Skeletal muscle tissue (tissue), 3 donors: ENCODE measurements at regions not wholly inside any gene's neighbourhood (a gene's known extent, or its start where the extent isn't known, plus 50 kb on each side); places are given as distances from the start of the nearest gene placed in this dataset.

Source experiments
- H3K27ac ChIP-seq: one replicate; pipeline ENCODE4 v1.7.0; 2013; ENCODE audit warnings: mild to moderate bottlenecking, low read depth, low read length, inconsistent platforms
- H3K27me3 ChIP-seq, 3 donors: one replicate each; pipeline ENCODE4 v1.7.0; 2013; ENCODE audit warnings: low read length in 3 of 3; ENCODE audit not compliant: control insufficient read depth in 3 of 3, insufficient read depth in 3 of 3
- H3K36me3 ChIP-seq, 3 donors: one replicate each; pipeline ENCODE4 v1.7.0; 2013; ENCODE audit warnings: low read length in 3 of 3; ENCODE audit not compliant: control insufficient read depth in 3 of 3, insufficient read depth in 3 of 3
- H3K4me1 ChIP-seq, 3 donors: one replicate each; pipeline ENCODE4 v1.7.0; 2013; ENCODE audit warnings: low read length in 3 of 3, mild to moderate bottlenecking in 3 of 3; ENCODE audit not compliant: control insufficient read depth in 3 of 3, insufficient read depth in 3 of 3
- H3K4me3 ChIP-seq, 3 donors: one replicate each; pipeline ENCODE4 v1.7.0; 2013; ENCODE audit warnings: low read length in 3 of 3
- H3K9ac ChIP-seq, 3 donors: one replicate each; pipeline ENCODE4 v1.7.0; 2013; ENCODE audit warnings: low read length in 3 of 3, mild to moderate bottlenecking in 3 of 3, moderate library complexity in 2 of 3, low read depth in 1 of 3
- H3K9me3 ChIP-seq, 3 donors: one replicate each; pipeline ENCODE4 v1.7.0; 2013; ENCODE audit warnings: low read length in 3 of 3; ENCODE audit not compliant: control insufficient read depth in 3 of 3
- donor health status: Osteomylitis.

DNA sequence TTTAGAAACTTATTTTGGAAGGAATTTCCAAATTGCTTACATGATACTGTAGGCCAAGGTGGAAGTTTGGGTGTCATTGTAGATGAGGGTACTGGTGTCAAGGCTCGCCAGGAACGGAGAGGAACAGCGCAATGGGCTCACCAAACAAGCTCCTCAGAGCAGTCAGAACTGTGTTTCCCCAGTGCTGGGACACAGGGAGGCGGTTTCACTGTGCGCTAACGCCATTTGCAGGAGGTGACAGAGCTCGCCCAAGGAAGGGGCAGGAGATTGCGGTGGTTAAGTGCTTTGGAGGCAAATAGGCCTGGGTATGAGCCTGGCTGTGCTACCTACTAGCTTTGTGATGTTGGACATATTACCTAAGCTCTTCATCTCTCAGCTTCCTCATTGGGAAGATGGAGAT lies 57.3 kb downstream of the HHEX start:
- Histone ChIP-seq H3K9me3 (no peaks in the 10 kb centered on the region), H3K27ac (no peak overlapping the region), H3K4me3 (no peak overlapping the region), H3K36me3 (no peaks in the 10 kb centered on the region), H3K27me3 (no peaks in the 10 kb centered on the region), H3K4me1 (no peaks in the 10 kb centered on the region), H3K9ac (no peak overlapping the region)

DNA sequence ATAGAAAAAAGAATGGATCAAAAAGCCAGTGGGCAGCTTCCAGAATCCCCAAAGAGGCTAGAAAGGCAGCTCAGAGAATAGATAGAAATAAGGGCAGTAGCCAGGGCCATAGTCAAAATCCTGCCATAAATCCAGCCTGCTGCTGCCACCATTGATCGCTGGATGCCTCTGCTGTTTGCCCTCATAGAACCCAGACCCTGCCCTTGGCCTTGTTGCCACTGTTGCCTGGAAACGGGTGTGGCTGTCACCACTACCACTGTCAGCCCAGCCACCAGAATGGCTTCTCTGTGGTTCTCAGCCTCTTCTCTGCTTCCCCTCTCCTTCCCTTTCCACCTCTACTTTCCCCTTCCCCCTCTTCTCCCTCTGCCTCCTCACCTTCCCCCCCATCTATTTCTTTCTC lies 57.8 kb downstream of the HHEX start:
- no peak overlapping the region for H3K9ac ChIP-seq
- H3K4me1 ChIP-seq, result no peaks in the 10 kb centered on the region
- H3K9me3 ChIP-seq, result no peaks in the 10 kb centered on the region
- H3K27me3 ChIP-seq, result no peaks in the 10 kb centered on the region
- H3K27ac ChIP-seq, result no peak overlapping the region
- H3K4me3 ChIP-seq, result no peak overlapping the region
- H3K36me3 ChIP-seq, result no peaks in the 10 kb centered on the region

DNA sequence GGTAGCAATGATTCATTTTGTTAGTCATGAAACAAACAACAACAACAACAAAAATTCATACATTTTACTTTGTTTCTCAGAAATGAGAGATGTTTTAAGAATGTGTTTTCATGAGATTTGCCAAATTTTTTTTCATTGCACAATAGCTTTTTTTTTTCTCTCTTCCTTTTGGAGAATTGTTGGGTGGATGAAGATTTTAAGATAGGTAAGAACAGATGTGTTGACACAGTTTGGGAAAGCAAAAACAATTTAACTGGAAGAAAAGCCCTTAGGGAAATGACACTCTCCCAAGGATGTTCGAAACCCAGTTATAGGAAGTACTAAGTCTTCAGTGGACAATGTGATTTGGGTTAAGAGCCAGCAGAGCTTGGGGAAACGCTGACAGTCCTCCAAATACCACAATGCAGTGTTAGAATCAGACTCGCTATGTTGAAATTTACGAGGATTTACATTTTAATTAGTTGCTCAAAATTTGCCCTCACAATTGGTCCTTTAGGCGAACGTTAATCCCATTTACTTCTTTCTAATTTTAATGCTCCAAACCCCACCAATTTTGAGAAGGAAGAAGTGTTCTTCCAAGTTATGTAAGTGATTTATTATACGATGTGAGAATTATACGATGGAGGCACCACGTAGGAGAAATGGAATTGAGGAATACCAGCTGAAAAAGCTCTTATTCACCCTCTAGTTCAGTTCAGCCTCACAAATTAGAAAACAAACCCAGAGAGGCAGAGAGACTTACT lies 61.2 kb downstream of the HHEX start:
- Histone ChIP-seq H3K27me3 (no peaks in the 10 kb centered on the region), H3K9ac (no peak overlapping the region), H3K36me3 (no peaks in the 10 kb centered on the region), H3K27ac (no peak overlapping the region), H3K4me3 (no peak overlapping the region), H3K4me1 (no peaks in the 10 kb centered on the region), H3K9me3 (no peaks in the 10 kb centered on the region)

DNA sequence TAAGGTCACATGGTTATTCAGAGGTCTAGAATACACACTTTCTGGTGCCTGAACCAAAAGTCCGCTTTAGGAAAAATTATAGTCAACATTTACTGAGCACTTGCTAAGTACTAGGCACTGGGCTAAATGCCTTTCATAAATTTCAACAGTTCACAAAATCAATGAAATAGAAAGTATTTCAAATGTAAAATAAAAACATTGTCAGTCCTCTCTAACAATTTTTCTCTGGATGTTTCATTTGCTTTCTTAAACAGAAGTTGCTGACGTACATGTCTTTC lies 61.7 kb downstream of the HHEX start:
- Histone ChIP-seq H3K9ac (no peak overlapping the region), H3K4me3 (no peak overlapping the region), H3K9me3 (no peaks in the 10 kb centered on the region), H3K4me1 (peaks cover 0 to 2% (median 2%) of the 10 kb centered on the region in 3 donors), H3K27ac (no peak overlapping the region), H3K27me3 (no peaks in the 10 kb centered on the region), H3K36me3 (no peaks in the 10 kb centered on the region)

DNA sequence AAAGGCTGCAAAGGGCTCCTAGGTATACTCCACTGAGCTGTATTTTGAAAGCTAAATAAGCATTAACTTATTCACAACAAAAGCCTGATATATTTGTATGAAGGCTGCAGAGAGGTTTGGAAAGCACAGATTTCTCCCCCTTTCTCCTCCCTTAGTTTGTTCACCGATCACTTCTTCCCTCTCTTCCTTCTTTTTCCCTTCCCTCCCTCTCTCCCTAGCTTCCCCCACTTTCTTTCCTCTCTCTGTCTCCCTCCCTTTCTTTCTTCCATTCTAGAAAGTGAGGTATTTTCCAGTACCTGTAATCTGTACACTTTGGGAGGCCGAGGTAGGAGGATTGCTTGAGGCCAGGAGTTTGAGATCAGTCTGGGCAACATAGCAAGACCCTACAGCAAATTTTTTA lies 62.1 kb downstream of the HHEX start:
- H3K4me3 ChIP-seq, result no peak overlapping the region
- H3K36me3 ChIP-seq, result no peaks in the 10 kb centered on the region
- H3K9ac ChIP-seq, result no peak overlapping the region
- H3K27ac ChIP-seq, result no peak overlapping the region
- no peaks in the 10 kb centered on the region for H3K27me3 ChIP-seq
- H3K9me3 ChIP-seq, result no peaks in the 10 kb centered on the region
- H3K4me1 ChIP-seq, result peaks cover under 1 to 6% (median 5%) of the 10 kb centered on the region in 3 donors

DNA sequence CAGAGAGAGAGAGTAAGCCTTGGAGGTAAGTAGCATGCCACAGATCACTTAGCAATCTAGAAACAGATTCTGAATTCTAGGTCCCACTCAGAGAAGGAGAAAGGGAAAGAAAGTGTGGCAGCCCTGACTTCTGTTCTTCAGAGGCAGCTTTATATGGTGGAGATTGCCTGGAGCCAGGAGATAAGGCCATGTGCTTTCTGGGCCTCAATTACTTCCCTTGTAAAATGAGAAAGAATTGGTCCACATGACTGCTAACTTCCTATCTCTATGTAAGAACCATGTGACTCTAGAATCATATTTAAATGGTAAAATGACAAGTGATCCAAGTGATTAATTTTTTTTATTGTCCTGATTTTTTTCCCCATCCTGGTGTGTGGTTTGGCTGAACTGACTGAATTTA lies 64.1 kb downstream of the HHEX start:
- no peaks in the 10 kb centered on the region for H3K9me3 ChIP-seq

DNA sequence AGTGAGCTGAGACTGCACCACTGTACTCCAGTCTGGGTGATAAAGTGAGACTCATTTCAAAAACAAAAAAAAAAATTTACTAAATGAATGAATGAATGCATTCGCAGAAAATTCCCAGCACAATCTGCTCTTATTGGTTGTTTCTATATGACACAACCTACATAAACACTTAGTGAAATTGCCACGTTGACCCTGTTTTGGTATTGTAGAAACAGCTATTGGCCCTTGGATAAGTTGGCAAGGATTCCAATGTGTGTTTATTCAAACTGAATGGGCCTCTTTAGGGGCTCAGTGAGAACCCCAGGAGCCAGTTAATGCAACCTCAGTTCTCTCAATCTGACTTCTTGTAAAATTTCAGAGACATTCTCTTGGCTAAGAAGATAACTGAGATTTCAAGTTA lies 66.0 kb downstream of the HHEX start:
- Histone ChIP-seq H3K27ac (peak overlapping the region; percentile 38), H3K4me3 (no peak overlapping the region), H3K4me1 (peaks cover 12 to 24% (median 20%) of the 10 kb centered on the region in 3 donors), H3K36me3 (no peaks in the 10 kb centered on the region), H3K9me3 (no peaks in the 10 kb centered on the region), H3K27me3 (no peaks in the 10 kb centered on the region), H3K9ac (no peak overlapping the region)

More for the DNA sequence above, 64.1 kb downstream of the HHEX start:
- H3K27me3 ChIP-seq, result no peaks in the 10 kb centered on the region
- no peak overlapping the region for H3K4me3 ChIP-seq
- H3K9ac ChIP-seq, result no peak overlapping the region
- no peak overlapping the region for H3K27ac ChIP-seq
- no peaks in the 10 kb centered on the region for H3K36me3 ChIP-seq
- H3K4me1 ChIP-seq, result peaks cover 12 to 20% (median 20%) of the 10 kb centered on the region in 3 donors

DNA sequence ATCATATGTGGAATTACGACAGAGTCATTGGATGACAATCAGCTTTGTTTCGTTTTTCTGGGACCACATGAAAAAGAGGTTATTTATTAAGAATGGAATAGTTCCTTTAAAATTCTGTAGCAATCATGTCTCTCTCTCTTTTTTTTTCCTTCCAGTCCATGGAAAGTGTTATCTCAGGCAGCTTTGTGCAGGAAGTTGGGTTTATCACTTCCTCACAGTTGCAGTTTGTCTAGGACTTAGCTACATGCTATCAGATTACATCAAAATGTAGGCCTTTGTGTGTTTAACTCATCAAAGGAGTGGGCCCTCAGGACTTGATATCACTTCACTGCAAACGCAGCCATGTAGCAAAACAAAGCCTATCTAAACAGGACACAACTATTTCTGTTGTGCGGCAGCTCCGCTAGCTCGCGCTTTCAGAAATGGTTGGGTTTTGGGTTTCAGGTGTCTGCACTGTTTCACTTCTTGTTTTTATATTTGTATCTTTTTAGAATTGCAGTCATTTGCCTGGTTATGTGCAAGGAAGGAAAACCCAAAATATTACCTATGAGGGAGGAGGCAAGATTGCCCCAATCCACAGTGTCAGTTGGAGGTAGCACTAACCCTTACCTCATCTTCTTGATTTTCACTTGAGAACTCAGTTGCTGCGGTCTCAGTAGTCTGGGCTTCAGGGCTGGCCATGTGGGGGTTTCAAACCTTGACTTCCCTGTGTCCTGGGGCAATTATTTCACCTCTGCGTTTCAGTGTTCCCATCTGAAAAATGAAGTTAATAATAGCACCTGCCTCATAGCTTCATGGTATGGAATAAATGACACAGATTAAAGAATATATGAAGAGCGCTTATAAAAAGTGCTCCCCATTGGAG lies 66.7 kb downstream of the HHEX start:
- no peaks in the 10 kb centered on the region for H3K9me3 ChIP-seq
- no peaks in the 10 kb centered on the region for H3K27me3 ChIP-seq
- peaks cover 12 to 24% (median 20%) of the 10 kb centered on the region in 3 donors for H3K4me1 ChIP-seq
- H3K9ac ChIP-seq, result peak overlapping the region in 2 of 3 donors; percentile 1 to 45
- H3K27ac ChIP-seq, result peak overlapping the region; percentile 66
- H3K36me3 ChIP-seq, result no peaks in the 10 kb centered on the region
- peak overlapping the region in 1 of 3 donors; percentile 37 for H3K4me3 ChIP-seq

DNA sequence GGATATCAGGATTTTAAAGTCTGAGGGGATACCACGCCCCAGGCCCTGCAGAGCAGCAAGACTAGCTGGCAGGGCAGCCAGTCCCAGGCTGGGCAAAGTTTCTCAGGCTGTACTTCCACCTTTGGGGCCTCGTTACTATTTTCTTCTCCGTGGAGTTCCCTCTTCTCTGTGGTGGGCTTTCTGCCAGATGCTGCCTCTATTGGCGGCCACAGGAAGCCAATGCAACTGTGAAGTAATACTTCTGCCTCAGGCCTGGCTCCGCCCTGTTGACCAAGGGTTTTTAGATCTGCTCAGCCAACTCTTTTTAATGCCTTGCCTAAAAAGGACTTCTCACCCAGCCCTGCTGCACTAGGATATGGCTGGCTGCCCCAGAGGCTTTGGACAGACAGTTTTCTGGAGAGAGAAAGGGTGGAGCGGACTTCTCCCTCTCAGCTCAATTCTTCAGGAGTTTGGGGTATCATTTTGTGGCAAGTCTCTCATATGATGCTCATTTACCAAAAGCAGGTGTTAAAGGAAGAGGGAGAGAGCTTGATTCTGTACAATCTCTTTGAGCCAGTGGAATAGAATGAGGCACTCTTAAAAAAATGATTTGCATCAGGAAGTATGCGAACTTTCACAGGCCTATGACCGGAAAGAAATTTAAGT lies 67.4 kb downstream of the HHEX start:
- Histone ChIP-seq H3K9me3 (no peaks in the 10 kb centered on the region), H3K27me3 (no peaks in the 10 kb centered on the region), H3K36me3 (no peaks in the 10 kb centered on the region), H3K9ac (peak overlapping the region in 2 of 3 donors; percentile 1 to 45), H3K27ac (peak overlapping the region; percentile 66), H3K4me3 (peak overlapping the region; percentile 14 to 37 (median 27)), H3K4me1 (peaks cover 12 to 24% (median 20%) of the 10 kb centered on the region in 3 donors)

DNA sequence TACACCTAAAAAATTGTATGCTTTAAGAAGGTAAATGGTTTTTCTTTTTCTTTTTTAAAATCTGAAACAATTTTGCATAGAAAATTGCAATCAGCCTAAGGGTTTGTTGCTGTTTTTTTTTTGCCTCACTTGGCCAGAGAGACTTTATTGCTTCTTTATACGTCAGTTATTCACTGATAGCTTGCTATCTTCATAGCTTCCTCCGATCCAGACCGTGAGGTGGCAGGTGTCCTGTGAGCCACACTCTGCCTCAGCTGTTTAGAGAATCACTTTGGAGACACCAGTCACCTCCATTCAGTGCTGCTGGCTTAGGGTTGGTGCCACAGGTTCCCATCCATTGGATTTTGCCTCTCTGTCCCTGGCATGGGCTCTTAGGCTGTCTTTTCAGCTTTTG lies 68.0 kb downstream of the HHEX start:
- Histone ChIP-seq H3K27me3 (no peaks in the 10 kb centered on the region), H3K9ac (peak overlapping the region in 2 of 3 donors; percentile 1 to 45), H3K27ac (peak overlapping the region; percentile 66)

More for the DNA sequence above, 68.0 kb downstream of the HHEX start:
- H3K4me1 ChIP-seq, result peaks cover 12 to 24% (median 20%) of the 10 kb centered on the region in 3 donors
- no peaks in the 10 kb centered on the region for H3K9me3 ChIP-seq
- H3K4me3 ChIP-seq, result peak overlapping the region in 1 of 3 donors; percentile 14
- no peaks in the 10 kb centered on the region for H3K36me3 ChIP-seq
